ENCODE measurements at regions not wholly inside any gene's neighbourhood (a gene's known extent, or its start where the extent isn't known, plus 50 kb on each side); places are given as distances from the start of the nearest gene placed in this dataset.

DNA sequence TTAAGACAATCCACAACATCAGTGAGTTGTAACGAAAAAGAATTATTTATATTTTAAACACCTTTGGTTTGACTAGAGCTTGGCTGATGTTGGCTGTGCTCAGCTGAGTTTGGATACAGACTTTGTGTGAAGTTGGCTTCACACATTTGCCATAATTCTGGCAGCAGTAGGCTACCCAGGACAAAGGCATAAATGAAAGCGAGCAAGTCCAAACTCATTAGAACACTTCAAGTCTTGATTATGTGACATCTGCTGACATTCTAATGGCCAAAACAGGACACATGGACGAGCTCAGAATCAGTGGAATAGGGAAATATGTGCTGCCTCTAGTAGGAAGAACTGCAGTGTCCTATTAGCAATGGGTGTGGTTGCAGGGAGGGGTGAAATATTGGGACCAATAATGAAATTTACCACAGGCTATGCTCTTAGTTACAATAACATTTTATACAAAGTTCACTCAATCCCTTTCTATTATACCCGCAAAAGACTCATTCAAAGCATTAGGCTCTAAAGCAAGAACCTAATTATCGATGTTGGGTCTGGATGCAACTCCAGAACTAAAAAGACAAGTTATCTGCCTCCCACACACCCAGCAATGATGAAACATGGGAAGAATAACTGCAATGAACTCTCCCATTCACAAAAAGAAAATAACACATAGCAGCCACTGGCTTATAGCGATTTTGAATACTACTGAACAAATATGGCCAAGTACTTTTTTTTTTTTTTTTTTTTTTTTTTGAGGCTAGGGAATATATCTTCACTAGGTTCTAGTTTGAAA lies 493.9 kb upstream of the RASGRP1 start:
- TF ChIP-seq NFYB (CRISPR knock-in tag; conservative IDR thresholded peaks at IDR 0.05; ENCODE audit: low read depth) (no peak), CTCF (IDR thresholded peaks at IDR 0.05) (no peak), E2F4 (CRISPR knock-in tag; IDR thresholded peaks at IDR 0.05; ENCODE audit: borderline replicate concordance, low read depth) (no peak), SP1 (CRISPR knock-in tag; conservative IDR thresholded peaks at IDR 0.05) (no peak), ATF2 (CRISPR knock-in tag; IDR thresholded peaks at IDR 0.05; ENCODE audit: borderline replicate concordance, low read depth) (no peak), ELF4 (CRISPR knock-in tag; IDR thresholded peaks at IDR 0.05; ENCODE audit: low read depth) (no peak), OVOL2 (CRISPR knock-in tag; IDR thresholded peaks at IDR 0.05; ENCODE audit: borderline replicate concordance) (no peak), ZNF317 (CRISPR knock-in tag; IDR thresholded peaks at IDR 0.05; ENCODE audit: borderline replicate concordance, low read depth) (no peak)
- TF ChIP-seq, protein P1, sequence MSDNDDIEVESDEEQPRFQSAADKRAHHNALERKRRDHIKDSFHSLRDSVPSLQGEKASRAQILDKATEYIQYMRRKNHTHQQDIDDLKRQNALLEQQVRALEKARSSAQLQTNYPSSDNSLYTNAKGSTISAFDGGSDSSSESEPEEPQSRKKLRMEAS (CRISPR knock-in tag; IDR thresholded peaks at IDR 0.05): no peak
